LNCaP clone FGC (cell line): ENCODE measurements at regions not wholly inside any gene's neighbourhood (a gene's known extent, or its start where the extent isn't known, plus 50 kb on each side); places are given as distances from the start of the nearest gene placed in this dataset.

Source experiments
- DNase-seq: peaks from one replicate; pipeline ENCODE4 v3.0.0-alpha.2; 2011; ENCODE audit warnings: low read depth
- H3K4me3 ChIP-seq: 2 replicates; pipeline ENCODE4 v1.5.1; 2011; ENCODE audit warnings: mild to moderate bottlenecking, low read depth, low read length, control low read depth
- TF ChIP-seq, protein P1 (sequence below): IDR thresholded peaks from 2 replicates; pipeline ENCODE4 v1.5.1; 2012; ENCODE audit warnings: mild to moderate bottlenecking; ENCODE audit not compliant: control insufficient read depth, insufficient read depth; ENCODE audit errors: extremely low read depth

DNA sequence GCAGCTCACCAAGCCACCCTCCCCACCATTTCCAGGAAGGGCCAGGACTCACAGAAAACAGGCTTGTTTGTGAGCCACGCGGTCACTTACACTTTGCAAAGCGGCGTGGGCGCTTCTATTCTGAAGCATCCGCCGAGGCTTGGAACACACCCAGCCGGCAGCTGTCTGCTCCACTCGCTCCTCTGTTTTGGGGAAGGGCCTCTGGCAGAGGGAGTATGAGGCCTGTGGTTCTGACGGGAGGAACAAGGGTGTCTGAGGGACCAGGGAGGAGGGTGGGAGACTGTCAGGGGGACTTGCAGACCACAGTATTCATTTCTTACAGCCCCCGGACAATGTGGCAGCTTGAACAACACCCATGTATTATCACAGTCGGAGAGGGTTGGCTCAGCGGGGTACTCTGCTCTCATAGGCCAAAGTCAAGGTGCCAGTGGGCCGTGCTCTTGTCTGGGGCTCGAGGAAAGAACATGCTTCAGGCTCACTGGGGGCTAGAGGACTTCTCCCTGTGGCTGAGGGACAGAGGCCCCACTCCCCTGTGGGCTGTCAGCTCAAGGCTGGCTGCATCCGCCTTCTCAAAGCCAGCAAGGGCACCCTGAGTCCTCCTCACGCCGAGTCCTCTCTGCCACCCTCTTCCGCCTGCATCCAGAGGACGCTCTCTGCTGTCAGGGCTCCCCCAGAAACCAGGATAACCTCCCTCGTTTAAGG, 60.4 kb upstream of the FAM20C start:
- no peak for DNase-seq
- TF ChIP-seq, protein P1, sequence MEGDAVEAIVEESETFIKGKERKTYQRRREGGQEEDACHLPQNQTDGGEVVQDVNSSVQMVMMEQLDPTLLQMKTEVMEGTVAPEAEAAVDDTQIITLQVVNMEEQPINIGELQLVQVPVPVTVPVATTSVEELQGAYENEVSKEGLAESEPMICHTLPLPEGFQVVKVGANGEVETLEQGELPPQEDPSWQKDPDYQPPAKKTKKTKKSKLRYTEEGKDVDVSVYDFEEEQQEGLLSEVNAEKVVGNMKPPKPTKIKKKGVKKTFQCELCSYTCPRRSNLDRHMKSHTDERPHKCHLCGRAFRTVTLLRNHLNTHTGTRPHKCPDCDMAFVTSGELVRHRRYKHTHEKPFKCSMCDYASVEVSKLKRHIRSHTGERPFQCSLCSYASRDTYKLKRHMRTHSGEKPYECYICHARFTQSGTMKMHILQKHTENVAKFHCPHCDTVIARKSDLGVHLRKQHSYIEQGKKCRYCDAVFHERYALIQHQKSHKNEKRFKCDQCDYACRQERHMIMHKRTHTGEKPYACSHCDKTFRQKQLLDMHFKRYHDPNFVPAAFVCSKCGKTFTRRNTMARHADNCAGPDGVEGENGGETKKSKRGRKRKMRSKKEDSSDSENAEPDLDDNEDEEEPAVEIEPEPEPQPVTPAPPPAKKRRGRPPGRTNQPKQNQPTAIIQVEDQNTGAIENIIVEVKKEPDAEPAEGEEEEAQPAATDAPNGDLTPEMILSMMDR: no peak
- H3K4me3 ChIP-seq: no peak overlapping the region

DNA sequence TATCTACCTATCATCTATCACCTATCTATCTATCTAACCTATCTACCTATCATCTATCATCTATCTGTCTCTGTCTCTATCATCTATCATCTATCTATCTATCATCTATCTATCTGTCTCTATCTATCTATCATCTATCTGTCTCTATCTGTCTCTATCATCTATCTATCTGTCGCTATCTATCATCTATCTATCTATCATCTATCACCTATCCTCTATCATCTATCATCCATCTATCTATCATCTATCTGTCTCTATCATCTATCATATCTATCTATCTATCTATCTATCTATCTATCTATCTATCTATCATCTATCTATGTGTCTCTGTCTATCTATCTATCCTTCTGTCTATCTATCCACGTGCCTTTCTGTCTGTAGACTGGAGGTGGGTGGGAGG, 59.5 kb upstream of the FAM20C start:
- no peak for DNase-seq
- TF ChIP-seq, protein P1: no peak

DNA sequence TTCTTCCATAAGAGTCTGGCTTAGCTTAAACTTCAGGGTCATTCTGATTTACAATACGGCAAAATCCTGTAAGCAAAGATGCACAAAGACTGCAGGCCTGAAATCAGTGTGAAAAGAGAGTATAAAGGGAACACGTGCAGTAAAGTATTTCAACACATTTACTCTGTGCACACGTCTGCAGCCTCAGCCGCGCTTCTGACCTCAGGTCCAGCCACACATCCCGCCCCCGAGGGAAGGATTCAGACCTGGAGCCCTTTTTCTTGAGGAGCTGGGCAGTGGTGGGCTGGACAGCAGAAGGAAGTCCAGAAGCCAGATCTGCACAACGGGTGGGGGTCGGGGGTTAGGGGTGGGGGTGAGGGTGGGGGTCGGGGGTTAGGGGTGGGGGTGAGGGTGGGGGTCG, 58.9 kb upstream of the FAM20C start:
- DNase-seq: no peak
- H3K4me3 ChIP-seq: no peak overlapping the region
- TF ChIP-seq, protein P1: no peak

More for the DNA sequence above, 59.5 kb upstream of the FAM20C start:
- no peak overlapping the region for H3K4me3 ChIP-seq

- no peak for DNase-seq
- TF ChIP-seq, protein P1: no peak
- H3K4me3 ChIP-seq: no peak overlapping the region
Observed at GRCh38 chr7:134029-134428, 58.3 kb upstream of the FAM20C start.

DNA sequence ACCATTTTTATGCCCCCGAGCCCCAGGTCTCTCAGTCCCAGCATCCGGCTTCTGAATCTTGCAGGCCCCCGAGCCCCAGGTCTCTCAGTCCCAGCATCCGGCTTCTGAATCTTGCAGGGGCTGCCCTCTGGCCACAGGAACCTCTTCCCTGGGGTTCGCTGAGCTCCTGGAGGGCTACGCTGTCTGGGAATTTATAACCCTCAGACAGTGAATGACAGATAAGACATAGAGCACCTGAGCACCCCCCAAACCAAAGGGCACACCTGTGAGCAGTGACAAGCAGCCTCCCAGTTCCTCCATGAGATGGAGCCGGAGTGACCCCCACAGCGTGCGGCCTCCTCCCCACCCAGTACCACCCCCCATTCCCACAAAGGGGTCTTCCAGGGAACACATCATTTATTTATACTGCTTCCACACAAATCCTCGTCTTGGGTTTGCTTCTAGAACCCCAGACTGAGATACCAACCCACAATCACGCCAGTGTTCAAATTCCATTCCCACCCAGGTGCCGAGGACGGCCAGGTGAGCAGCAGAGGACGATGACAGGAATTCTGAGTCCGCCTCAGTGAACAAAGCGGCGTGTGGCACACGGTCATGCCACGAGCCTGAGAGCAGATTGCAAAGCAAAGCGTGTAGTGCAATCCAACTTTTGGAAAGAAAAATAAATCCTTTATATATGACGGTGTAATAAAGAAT, 57.7 kb upstream of the FAM20C start:
- TF ChIP-seq, protein P1: no peak
- H3K4me3 ChIP-seq: no peak overlapping the region
- no peak for DNase-seq

DNA sequence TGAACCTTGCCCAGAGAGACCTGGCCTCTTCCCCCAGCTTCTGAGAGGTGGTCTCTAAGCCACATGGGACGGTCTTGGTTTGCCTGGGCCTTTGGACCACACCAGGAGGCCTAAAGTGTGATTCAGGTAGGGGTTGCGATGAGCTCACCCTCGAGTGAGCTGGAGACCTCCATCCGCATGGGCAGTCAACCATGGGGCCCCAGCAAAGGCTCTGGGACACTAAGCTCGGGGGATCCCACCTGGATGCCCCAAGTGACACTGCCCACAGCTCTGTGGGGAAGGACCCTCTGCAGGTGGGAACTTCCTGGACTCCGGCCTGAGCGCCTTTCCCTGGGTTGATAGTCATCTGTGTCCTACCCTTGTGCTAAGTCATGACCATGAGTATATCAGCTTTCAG, 57.1 kb upstream of the FAM20C start:
- H3K4me3 ChIP-seq: no peak overlapping the region
- TF ChIP-seq, protein P1: no peak
- no peak for DNase-seq
